Upper lobe of right lung (tissue), 1 donor: ENCODE measurements at regions not wholly inside any gene's neighbourhood (a gene's known extent, or its start where the extent isn't known, plus 50 kb on each side); places are given as distances from the start of the nearest gene placed in this dataset.
A peak's percentile ranks its signal among the peaks of the same experiment; 100 is the strongest.

Experiments
- ATAC-seq: fragments of 200-7000 bp; cut with Tn5 transposase; one replicate; pipeline ENCODE4 v1.9.1; 2020; ENCODE audit warnings: mild to moderate bottlenecking, moderate library complexity
- DNase-seq: peaks from one replicate; pipeline ENCODE4 v3.0.0-alpha.2; 2020
- H3K27ac ChIP-seq: fragments of 200-600 bp; one replicate; pipeline ENCODE4 v1.8.0; 2022
- H3K27me3 ChIP-seq: fragments of 200-600 bp; one replicate; pipeline ENCODE4 v1.8.0; 2022; ENCODE audit warnings: mild to moderate bottlenecking
- H3K36me3 ChIP-seq: fragments of 200-600 bp; one replicate; pipeline ENCODE4 v1.8.0; 2022
- H3K4me1 ChIP-seq: fragments of 200-600 bp; one replicate; pipeline ENCODE4 v1.8.0; 2022
- H3K4me3 ChIP-seq: fragments of 200-600 bp; one replicate; pipeline ENCODE4 v1.8.0; 2022; ENCODE audit warnings: mild to moderate bottlenecking
- H3K9me3 ChIP-seq: fragments of 200-600 bp; one replicate; pipeline ENCODE4 v1.8.0; 2022
- intact Hi-C: fragments of 100-400 bp; cut with DNase I; formaldehyde crosslinking; loops from one replicate; pipeline ENCODE4 v1.11.0; 2022
- TF ChIP-seq, protein P1 (sequence below): fragments of 200-600 bp; IDR thresholded peaks from one replicate; pipeline ENCODE4 v1.8.0; 2022; ENCODE audit warnings: antibody characterized with exemption
- donor health status: DM: no; HTN: yes; CAD: no; lungs with severe emphysema.

- H3K4me3 ChIP-seq: no peak overlapping the region
- no peaks in the 10 kb centered on the region for H3K36me3 ChIP-seq
- DNase-seq (peak; percentile 39), ATAC-seq (no peak)
- no peaks in the 10 kb centered on the region for H3K27me3 ChIP-seq
- intact Hi-C loops: no loop called here
- H3K9me3 ChIP-seq: no peaks in the 10 kb centered on the region
- TF ChIP-seq, protein P1, sequence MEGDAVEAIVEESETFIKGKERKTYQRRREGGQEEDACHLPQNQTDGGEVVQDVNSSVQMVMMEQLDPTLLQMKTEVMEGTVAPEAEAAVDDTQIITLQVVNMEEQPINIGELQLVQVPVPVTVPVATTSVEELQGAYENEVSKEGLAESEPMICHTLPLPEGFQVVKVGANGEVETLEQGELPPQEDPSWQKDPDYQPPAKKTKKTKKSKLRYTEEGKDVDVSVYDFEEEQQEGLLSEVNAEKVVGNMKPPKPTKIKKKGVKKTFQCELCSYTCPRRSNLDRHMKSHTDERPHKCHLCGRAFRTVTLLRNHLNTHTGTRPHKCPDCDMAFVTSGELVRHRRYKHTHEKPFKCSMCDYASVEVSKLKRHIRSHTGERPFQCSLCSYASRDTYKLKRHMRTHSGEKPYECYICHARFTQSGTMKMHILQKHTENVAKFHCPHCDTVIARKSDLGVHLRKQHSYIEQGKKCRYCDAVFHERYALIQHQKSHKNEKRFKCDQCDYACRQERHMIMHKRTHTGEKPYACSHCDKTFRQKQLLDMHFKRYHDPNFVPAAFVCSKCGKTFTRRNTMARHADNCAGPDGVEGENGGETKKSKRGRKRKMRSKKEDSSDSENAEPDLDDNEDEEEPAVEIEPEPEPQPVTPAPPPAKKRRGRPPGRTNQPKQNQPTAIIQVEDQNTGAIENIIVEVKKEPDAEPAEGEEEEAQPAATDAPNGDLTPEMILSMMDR: no peak
- no peak overlapping the region for H3K27ac ChIP-seq
- no peaks in the 10 kb centered on the region for H3K4me1 ChIP-seq
Measured at GRCh38 chr1:29575277-29575676, 339.0 kb downstream of the PTPRU start.

GRCh38 chr1:29574871-29575270, 338.5 kb downstream of the PTPRU start:
- no peak overlapping the region for H3K27ac ChIP-seq
- H3K27me3 ChIP-seq: no peaks in the 10 kb centered on the region
- no peak for ATAC-seq
- no peaks in the 10 kb centered on the region for H3K4me1 ChIP-seq
- intact Hi-C loops: no loop called here
- H3K4me3 ChIP-seq: no peak overlapping the region
- TF ChIP-seq, protein P1: no peak
- no peaks in the 10 kb centered on the region for H3K36me3 ChIP-seq
- H3K9me3 ChIP-seq: no peaks in the 10 kb centered on the region
- DNase-seq: no peak

GRCh38 chr1:29569971-29570634, 333.8 kb downstream of the PTPRU start:
- TF ChIP-seq, protein P1: no peak
- intact Hi-C loops: no loop called here
- Histone ChIP-seq H3K4me1 (no peaks in the 10 kb centered on the region), H3K4me3 (no peak overlapping the region), H3K27ac (no peak overlapping the region), H3K36me3 (no peaks in the 10 kb centered on the region), H3K27me3 (no peaks in the 10 kb centered on the region), H3K9me3 (peaks cover 13% of the 10 kb centered on the region)
- DNase-seq (no peak), ATAC-seq (peak; percentile 48)

GRCh38 chr1:29567257-29567656, 330.9 kb downstream of the PTPRU start:
- H3K4me1 ChIP-seq: no peaks in the 10 kb centered on the region
- H3K9me3 ChIP-seq: peaks cover 21% of the 10 kb centered on the region
- H3K4me3 ChIP-seq: no peak overlapping the region
- DNase-seq: no peak
- no peaks in the 10 kb centered on the region for H3K27me3 ChIP-seq
- no peaks in the 10 kb centered on the region for H3K36me3 ChIP-seq
- TF ChIP-seq, protein P1: no peak
- ATAC-seq: no peak
- H3K27ac ChIP-seq: no peak overlapping the region
- intact Hi-C loops: no loop called here

DNA sequence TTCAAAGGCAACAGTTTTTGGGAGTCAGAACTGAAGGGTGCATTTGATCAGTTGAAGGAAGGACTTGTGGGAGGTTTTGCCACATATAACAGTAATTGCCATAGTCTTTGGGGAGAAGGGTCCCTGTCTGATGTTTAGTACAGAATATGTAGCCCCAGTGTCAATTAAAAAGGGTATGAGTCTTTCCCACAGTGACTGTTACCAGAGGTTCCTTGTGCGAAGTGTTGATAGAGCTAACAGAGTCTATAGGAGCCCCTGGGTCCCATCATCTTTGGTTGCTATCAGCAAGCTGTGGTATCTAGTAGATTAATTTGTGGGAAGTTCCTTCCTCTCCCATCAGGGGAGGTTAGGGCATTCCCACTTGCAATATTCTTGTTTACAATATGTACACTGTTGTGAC, 329.2 kb downstream of the PTPRU start:
- Histone ChIP-seq H3K27ac (no peak overlapping the region), H3K9me3 (peaks cover 21% of the 10 kb centered on the region), H3K4me1 (no peaks in the 10 kb centered on the region), H3K36me3 (no peaks in the 10 kb centered on the region), H3K27me3 (no peaks in the 10 kb centered on the region), H3K4me3 (no peak overlapping the region)
- DNase-seq: no peak
- intact Hi-C loops: no loop called here
- no peak for ATAC-seq
- TF ChIP-seq, protein P1: no peak

- intact Hi-C loops: no loop called here
- no peaks in the 10 kb centered on the region for H3K27me3 ChIP-seq
- no peak for DNase-seq
- no peak overlapping the region for H3K4me3 ChIP-seq
- H3K9me3 ChIP-seq: peaks cover 21% of the 10 kb centered on the region
- ATAC-seq: no peak
- TF ChIP-seq, protein P1: no peak
- no peaks in the 10 kb centered on the region for H3K36me3 ChIP-seq
- H3K27ac ChIP-seq: no peak overlapping the region
- no peaks in the 10 kb centered on the region for H3K4me1 ChIP-seq
Measured at GRCh38 chr1:29563571-29563970, 327.2 kb downstream of the PTPRU start.
